H9 (cell line): ENCODE measurements at regions not wholly inside any gene's neighbourhood (a gene's known extent, or its start where the extent isn't known, plus 50 kb on each side); places are given as distances from the start of the nearest gene placed in this dataset.

Experiments
- DNase-seq: peaks from one replicate; pipeline ENCODE4 v3.0.0-alpha.2; 2017
- H2AFZ ChIP-seq: one replicate; pipeline ENCODE4 v1.6.1; 2013; ENCODE audit warnings: mild to moderate bottlenecking, low read length, control low read depth, moderate library complexity
- H2AK5ac ChIP-seq: 2 replicates; pipeline ENCODE4 v1.6.1; 2013; ENCODE audit warnings: low read length, control low read depth, mixed read lengths; ENCODE audit not compliant: insufficient read length
- H2BK120ac ChIP-seq: one replicate; pipeline ENCODE4 v1.6.1; 2013; ENCODE audit warnings: low read depth, mild to moderate bottlenecking, low read length, control low read depth, inconsistent platforms; ENCODE audit not compliant: poor library complexity, severe bottlenecking
- H2BK12ac ChIP-seq: 2 replicates; pipeline ENCODE4 v1.6.1; 2013; ENCODE audit warnings: low read length, control low read depth, mixed read lengths, low read depth; ENCODE audit not compliant: insufficient read length
- H2BK15ac ChIP-seq: 2 replicates; pipeline ENCODE4 v1.6.1; 2013; ENCODE audit warnings: low read depth, low read length, control low read depth
- H2BK20ac ChIP-seq: one replicate; pipeline ENCODE4 v1.6.1; 2013; ENCODE audit warnings: low read depth, mild to moderate bottlenecking, low read length, control low read depth, inconsistent platforms; ENCODE audit not compliant: poor library complexity, severe bottlenecking
- H2BK5ac ChIP-seq: 2 replicates; pipeline ENCODE4 v1.6.1; 2013; ENCODE audit warnings: low read length, control low read depth, mixed read lengths; ENCODE audit not compliant: insufficient read length
- H3K14ac ChIP-seq: 2 replicates; pipeline ENCODE4 v1.6.1; 2013; ENCODE audit warnings: low read length, control low read depth; ENCODE audit not compliant: insufficient read depth
- H3K18ac ChIP-seq: 2 replicates; pipeline ENCODE4 v1.6.1; 2013; ENCODE audit warnings: low read depth, mild to moderate bottlenecking, mixed read lengths, low read length, control low read depth; ENCODE audit not compliant: insufficient read length
- H3K23ac ChIP-seq: 2 replicates; pipeline ENCODE4 v1.6.1; 2013; ENCODE audit warnings: low read length, control low read depth, mixed read lengths, low read depth; ENCODE audit not compliant: insufficient read length
- H3K23me2 ChIP-seq: 2 replicates; pipeline ENCODE4 v1.6.1; 2013; ENCODE audit warnings: low read depth, mild to moderate bottlenecking, mixed read lengths, low read length, control low read depth; ENCODE audit not compliant: insufficient read length, poor library complexity, severe bottlenecking
- H3K27ac ChIP-seq: 2 replicates; pipeline ENCODE4 v1.5.1; 2013; ENCODE audit warnings: low read length, control low read depth, mixed read lengths, low read depth; ENCODE audit not compliant: insufficient read length
- H3K27me3 ChIP-seq: 2 replicates; pipeline ENCODE4 v1.6.1; 2013; ENCODE audit warnings: low read length, control low read depth, inconsistent platforms; ENCODE audit not compliant: insufficient read depth
- H3K4ac ChIP-seq: 2 replicates; pipeline ENCODE4 v1.6.1; 2013; ENCODE audit warnings: low read depth, mild to moderate bottlenecking, control low read depth, inconsistent platforms, low read length, moderate library complexity
- H3K4me1 ChIP-seq: 2 replicates; pipeline ENCODE4 v1.6.1; 2013; ENCODE audit warnings: low read length, control low read depth, inconsistent platforms; ENCODE audit not compliant: insufficient read depth
- H3K4me2 ChIP-seq: 2 replicates; pipeline ENCODE4 v1.6.1; 2013; ENCODE audit warnings: low read length, control low read depth, mixed read lengths; ENCODE audit not compliant: insufficient read length, insufficient read depth
- H3K56ac ChIP-seq: 2 replicates; pipeline ENCODE4 v1.6.1; 2013; ENCODE audit warnings: low read depth, mild to moderate bottlenecking, mixed read lengths, low read length, control low read depth; ENCODE audit not compliant: insufficient read length
- H3K79me1 ChIP-seq: 2 replicates; pipeline ENCODE4 v1.6.1; 2013; ENCODE audit warnings: low read depth, mild to moderate bottlenecking, moderate library complexity, low read length, control low read depth, inconsistent platforms; ENCODE audit not compliant: insufficient read depth, poor library complexity, severe bottlenecking
- H3K79me2 ChIP-seq: 2 replicates; pipeline ENCODE4 v1.6.1; 2013; ENCODE audit warnings: low read length, control low read depth, inconsistent platforms; ENCODE audit not compliant: insufficient read depth
- H3K9ac ChIP-seq: 2 replicates; pipeline ENCODE4 v1.6.1; 2013; ENCODE audit warnings: low read length, control low read depth, mixed read lengths; ENCODE audit not compliant: insufficient read length; ENCODE audit errors: extremely low read depth
- H3K9me3 ChIP-seq: one replicate; pipeline ENCODE4 v1.6.1; 2013; ENCODE audit warnings: low read depth, low read length, inconsistent platforms; ENCODE audit not compliant: control insufficient read depth
- H3T11ph ChIP-seq: one replicate; pipeline ENCODE4 v1.6.1; 2013; ENCODE audit warnings: mild to moderate bottlenecking, low read length, control low read depth, inconsistent platforms
- H4K20me1 ChIP-seq: one replicate; pipeline ENCODE4 v1.6.1; 2013; ENCODE audit not compliant: control insufficient read depth, insufficient read length, insufficient read depth
- H4K5ac ChIP-seq: 2 replicates; pipeline ENCODE4 v1.6.1; 2013; ENCODE audit warnings: low read depth, mild to moderate bottlenecking, mixed read lengths, low read length, control low read depth; ENCODE audit not compliant: insufficient read length
- H4K8ac ChIP-seq: replicated peaks from 2 replicates; pipeline ENCODE4 v1.6.1; 2013; ENCODE audit warnings: low read length, control low read depth, mixed read lengths, low read depth; ENCODE audit not compliant: insufficient read length
- H4K91ac ChIP-seq: 2 replicates; pipeline ENCODE4 v1.6.1; 2013; ENCODE audit warnings: low read depth, mild to moderate bottlenecking, moderate library complexity, mixed read lengths, low read length, control low read depth; ENCODE audit not compliant: insufficient read length
- H3K27ac Mint-ChIP-seq, 3 experiments: 2 replicates in 2 of 3; 3 replicates in 1 of 3; pipeline ENCODE4 v1.8.0; 2020 to 2021; ENCODE audit warnings: mixed read lengths in 3 of 3, mild to moderate bottlenecking in 1 of 3, moderate library complexity in 1 of 3
- H3K27me3 Mint-ChIP-seq: 2 replicates; pipeline ENCODE4 v1.8.0; 2021; ENCODE audit warnings: low read depth, mild to moderate bottlenecking, moderate library complexity, mixed read lengths
- H3K36me3 Mint-ChIP-seq, 3 experiments: 2 replicates in 2 of 3; 3 replicates in 1 of 3; pipeline ENCODE4 v1.8.0; 2020 to 2021; ENCODE audit warnings: low read depth in 3 of 3, mixed read lengths in 3 of 3; ENCODE audit not compliant: insufficient read depth in 1 of 3
- H3K4me1 Mint-ChIP-seq, 2 experiments: 2 replicates each; pipeline ENCODE4 v1.8.0; 2020; ENCODE audit warnings: mixed read lengths in 2 of 2
- H3K4me3 Mint-ChIP-seq, 2 experiments: 2 replicates in 1 of 2; 3 replicates in 1 of 2; pipeline ENCODE4 v1.8.0; 2020 to 2021; ENCODE audit warnings: mild to moderate bottlenecking in 2 of 2, mixed read lengths in 2 of 2, moderate library complexity in 1 of 2
- H3K9me3 Mint-ChIP-seq, 2 experiments: 2 replicates in 1 of 2; 3 replicates in 1 of 2; pipeline ENCODE4 v1.8.0; 2020; ENCODE audit warnings: mild to moderate bottlenecking in 2 of 2, mixed read lengths in 2 of 2, moderate library complexity in 1 of 2
- TF ChIP-seq, protein P1 (sequence below): fragments of 200-600 bp; sonication (generic); conservative IDR thresholded peaks from 3 replicates; pipeline ENCODE4 v1.8.0; 2021; ENCODE audit warnings: antibody characterized with exemption, mild to moderate bottlenecking

DNA sequence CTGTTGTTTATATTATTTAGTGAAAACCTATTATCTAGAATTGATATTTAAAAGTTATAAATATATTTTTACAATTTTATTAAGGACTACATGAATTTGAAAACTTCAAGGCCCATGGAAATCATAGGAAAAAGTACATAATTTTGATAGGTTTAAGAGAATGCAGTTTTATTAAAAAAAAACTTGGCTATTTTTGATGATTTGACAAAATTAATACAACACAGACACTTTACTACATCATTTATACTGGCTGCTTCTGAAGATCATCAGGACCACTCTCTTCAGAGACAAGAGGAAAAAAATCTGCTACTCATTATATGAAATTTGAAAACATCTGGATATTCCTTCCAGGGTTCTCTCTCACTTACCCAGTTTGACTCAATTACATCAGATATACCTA is 637.7 kb downstream of the BCKDHB start:
- H3K9me3 ChIP-seq = no peaks in the 10 kb centered on the region
- H3K4me1 Mint-ChIP-seq = no peaks in the 10 kb centered on the region
- H4K8ac ChIP-seq = no peak overlapping the region
- no peak overlapping the region for H3K4me3 Mint-ChIP-seq
- no peak overlapping the region for H4K91ac ChIP-seq
- H3K4me1 ChIP-seq = no peaks in the 10 kb centered on the region
- no peak overlapping the region for H3K56ac ChIP-seq
- TF ChIP-seq, protein P1, sequence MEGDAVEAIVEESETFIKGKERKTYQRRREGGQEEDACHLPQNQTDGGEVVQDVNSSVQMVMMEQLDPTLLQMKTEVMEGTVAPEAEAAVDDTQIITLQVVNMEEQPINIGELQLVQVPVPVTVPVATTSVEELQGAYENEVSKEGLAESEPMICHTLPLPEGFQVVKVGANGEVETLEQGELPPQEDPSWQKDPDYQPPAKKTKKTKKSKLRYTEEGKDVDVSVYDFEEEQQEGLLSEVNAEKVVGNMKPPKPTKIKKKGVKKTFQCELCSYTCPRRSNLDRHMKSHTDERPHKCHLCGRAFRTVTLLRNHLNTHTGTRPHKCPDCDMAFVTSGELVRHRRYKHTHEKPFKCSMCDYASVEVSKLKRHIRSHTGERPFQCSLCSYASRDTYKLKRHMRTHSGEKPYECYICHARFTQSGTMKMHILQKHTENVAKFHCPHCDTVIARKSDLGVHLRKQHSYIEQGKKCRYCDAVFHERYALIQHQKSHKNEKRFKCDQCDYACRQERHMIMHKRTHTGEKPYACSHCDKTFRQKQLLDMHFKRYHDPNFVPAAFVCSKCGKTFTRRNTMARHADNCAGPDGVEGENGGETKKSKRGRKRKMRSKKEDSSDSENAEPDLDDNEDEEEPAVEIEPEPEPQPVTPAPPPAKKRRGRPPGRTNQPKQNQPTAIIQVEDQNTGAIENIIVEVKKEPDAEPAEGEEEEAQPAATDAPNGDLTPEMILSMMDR = no peak
- no peak overlapping the region for H2BK12ac ChIP-seq
- H3K27me3 ChIP-seq = no peaks in the 10 kb centered on the region
- H4K20me1 ChIP-seq = no peaks in the 10 kb centered on the region
- no peak overlapping the region for H4K5ac ChIP-seq
- no peak overlapping the region for H3K14ac ChIP-seq
- H2BK5ac ChIP-seq = no peak overlapping the region
- no peaks in the 10 kb centered on the region for H3K79me1 ChIP-seq
- DNase-seq = no peak
- no peak overlapping the region for H3K27ac ChIP-seq
- no peak overlapping the region for H2AFZ ChIP-seq
- H3K23me2 ChIP-seq = no peaks in the 10 kb centered on the region
- H3K4ac ChIP-seq = no peak overlapping the region
- no peak overlapping the region for H2BK15ac ChIP-seq
- no peak overlapping the region for H3K18ac ChIP-seq
- H3K9me3 Mint-ChIP-seq = peaks cover 8 to 13% of the 10 kb centered on the region in 2 experiments
- H2AK5ac ChIP-seq = no peak overlapping the region
- no peak overlapping the region for H2BK20ac ChIP-seq
- no peak overlapping the region for H3T11ph ChIP-seq
- peaks cover 0 to 4% (median 2%) of the 10 kb centered on the region in 3 experiments; a peak in 4 of 7 replicates for H3K36me3 Mint-ChIP-seq
- no peak overlapping the region for H3K4me2 ChIP-seq
- H3K27ac Mint-ChIP-seq = no peak overlapping the region
- no peak overlapping the region for H3K9ac ChIP-seq
- no peak overlapping the region for H2BK120ac ChIP-seq
- no peaks in the 10 kb centered on the region for H3K79me2 ChIP-seq
- H3K27me3 Mint-ChIP-seq = no peaks in the 10 kb centered on the region
- H3K23ac ChIP-seq = no peak overlapping the region
